DND-41 (cell line): ENCODE measurements at regions not wholly inside any gene's neighbourhood (a gene's known extent, or its start where the extent isn't known, plus 50 kb on each side); places are given as distances from the start of the nearest gene placed in this dataset.

ENCODE experiments used
- ATAC-seq: fragments of 200-7000 bp; cut with Tn5 transposase; 3 replicates; pipeline ENCODE4 v1.9.1; 2021; ENCODE audit warnings: low read depth; ENCODE audit not compliant: insufficient read depth
- DNase-seq: peaks from one replicate; pipeline ENCODE4 v3.0.0-alpha.2; 2020
- H2AFZ ChIP-seq: 2 replicates; pipeline ENCODE4 v1.6.0; 2012; ENCODE audit warnings: low read depth, low read length
- H3K27ac ChIP-seq: 2 replicates; pipeline ENCODE4 v1.5.1; 2012; ENCODE audit warnings: low read length, inconsistent platforms
- H3K27me3 ChIP-seq: fragments of 200-600 bp; sonication (generic); 2 replicates; pipeline ENCODE4 v1.6.0; 2012; ENCODE audit warnings: low read length, mild to moderate bottlenecking, inconsistent platforms; ENCODE audit not compliant: insufficient read depth, poor library complexity
- H3K36me3 ChIP-seq: 2 replicates; pipeline ENCODE4 v1.5.1; 2012; ENCODE audit warnings: low read length, inconsistent platforms; ENCODE audit not compliant: insufficient read depth
- H3K4me1 ChIP-seq: 2 replicates; pipeline ENCODE4 v1.5.1; 2012; ENCODE audit warnings: mild to moderate bottlenecking, low read length; ENCODE audit not compliant: insufficient read depth
- H3K4me2 ChIP-seq: 2 replicates; pipeline ENCODE4 v1.6.0; 2012; ENCODE audit warnings: mild to moderate bottlenecking, moderate library complexity, low read length, inconsistent platforms; ENCODE audit not compliant: insufficient read depth
- H3K4me3 ChIP-seq, 2 experiments: fragments of 200-600 bp in 1 of 2; shearing (Covaris generic) in 1 of 2; 2 replicates each; pipeline ENCODE4 v1.5.1; 2012 to 2016; ENCODE audit warnings: inconsistent platforms in 2 of 2, low read length in 2 of 2, mild to moderate bottlenecking in 2 of 2, low read depth in 1 of 2, moderate library complexity in 1 of 2
- H3K79me2 ChIP-seq: 2 replicates; pipeline ENCODE4 v1.6.0; 2012; ENCODE audit warnings: low read length, inconsistent platforms; ENCODE audit not compliant: insufficient read depth
- H3K9ac ChIP-seq: 2 replicates; pipeline ENCODE4 v1.6.0; 2012; ENCODE audit warnings: low read depth, mild to moderate bottlenecking, inconsistent platforms, low read length, moderate library complexity
- H3K9me3 ChIP-seq: 2 replicates; pipeline ENCODE4 v1.5.1; 2012; ENCODE audit warnings: low read length, moderate library complexity, mild to moderate bottlenecking, inconsistent platforms; ENCODE audit not compliant: insufficient read depth, severe bottlenecking
- H4K20me1 ChIP-seq: 2 replicates; pipeline ENCODE4 v1.6.0; 2012; ENCODE audit warnings: low read length; ENCODE audit not compliant: insufficient read depth
- EZH2 ChIP-seq: IDR thresholded peaks from 3 replicates; pipeline ENCODE4 v1.6.1; 2012; ENCODE audit warnings: borderline replicate concordance, low read depth, mild to moderate bottlenecking, moderate library complexity, low read length, inconsistent platforms; ENCODE audit not compliant: severe bottlenecking
- TF ChIP-seq, protein P1 (sequence below): IDR thresholded peaks from 2 replicates; pipeline ENCODE4 v1.5.1; 2012; ENCODE audit warnings: borderline replicate concordance, low read length, moderate library complexity, mild to moderate bottlenecking; ENCODE audit not compliant: poor library complexity, severe bottlenecking; ENCODE audit errors: extremely low read depth

DNA sequence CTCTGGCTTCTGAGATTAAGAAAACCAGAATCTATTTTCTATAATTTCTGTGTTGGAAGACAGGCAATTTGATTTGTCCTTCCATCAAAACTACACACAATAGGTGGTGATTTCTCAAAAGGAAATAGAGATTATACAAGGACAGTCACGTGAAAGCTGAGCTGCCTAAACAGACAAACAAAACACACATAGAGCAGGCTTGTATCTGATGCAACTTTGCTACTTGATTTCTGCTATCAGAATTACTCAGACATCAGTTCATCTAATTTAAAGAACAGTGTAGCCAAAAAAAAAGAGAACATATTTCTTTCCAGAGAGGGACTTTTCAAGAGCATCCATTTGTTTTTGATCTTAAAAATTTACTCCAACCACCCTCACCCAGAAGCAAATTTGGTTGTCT is 2128.3 kb upstream of the C9orf72 start:
- no peak overlapping the region for H3K4me3 ChIP-seq
- no peaks in the 10 kb centered on the region for H3K4me1 ChIP-seq
- no peaks in the 10 kb centered on the region for H3K79me2 ChIP-seq
- ATAC-seq (no peak), DNase-seq (no peak)
- H2AFZ ChIP-seq: no peak overlapping the region
- no peaks in the 10 kb centered on the region for H3K9me3 ChIP-seq
- H3K27me3 ChIP-seq: no peaks in the 10 kb centered on the region
- H3K27ac ChIP-seq: no peak overlapping the region
- TF ChIP-seq EZH2: no peak
- TF ChIP-seq, protein P1, sequence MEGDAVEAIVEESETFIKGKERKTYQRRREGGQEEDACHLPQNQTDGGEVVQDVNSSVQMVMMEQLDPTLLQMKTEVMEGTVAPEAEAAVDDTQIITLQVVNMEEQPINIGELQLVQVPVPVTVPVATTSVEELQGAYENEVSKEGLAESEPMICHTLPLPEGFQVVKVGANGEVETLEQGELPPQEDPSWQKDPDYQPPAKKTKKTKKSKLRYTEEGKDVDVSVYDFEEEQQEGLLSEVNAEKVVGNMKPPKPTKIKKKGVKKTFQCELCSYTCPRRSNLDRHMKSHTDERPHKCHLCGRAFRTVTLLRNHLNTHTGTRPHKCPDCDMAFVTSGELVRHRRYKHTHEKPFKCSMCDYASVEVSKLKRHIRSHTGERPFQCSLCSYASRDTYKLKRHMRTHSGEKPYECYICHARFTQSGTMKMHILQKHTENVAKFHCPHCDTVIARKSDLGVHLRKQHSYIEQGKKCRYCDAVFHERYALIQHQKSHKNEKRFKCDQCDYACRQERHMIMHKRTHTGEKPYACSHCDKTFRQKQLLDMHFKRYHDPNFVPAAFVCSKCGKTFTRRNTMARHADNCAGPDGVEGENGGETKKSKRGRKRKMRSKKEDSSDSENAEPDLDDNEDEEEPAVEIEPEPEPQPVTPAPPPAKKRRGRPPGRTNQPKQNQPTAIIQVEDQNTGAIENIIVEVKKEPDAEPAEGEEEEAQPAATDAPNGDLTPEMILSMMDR: no peak
- H3K4me2 ChIP-seq: no peak overlapping the region
- no peaks in the 10 kb centered on the region for H4K20me1 ChIP-seq
- H3K9ac ChIP-seq: no peak overlapping the region
- no peaks in the 10 kb centered on the region for H3K36me3 ChIP-seq

DNA sequence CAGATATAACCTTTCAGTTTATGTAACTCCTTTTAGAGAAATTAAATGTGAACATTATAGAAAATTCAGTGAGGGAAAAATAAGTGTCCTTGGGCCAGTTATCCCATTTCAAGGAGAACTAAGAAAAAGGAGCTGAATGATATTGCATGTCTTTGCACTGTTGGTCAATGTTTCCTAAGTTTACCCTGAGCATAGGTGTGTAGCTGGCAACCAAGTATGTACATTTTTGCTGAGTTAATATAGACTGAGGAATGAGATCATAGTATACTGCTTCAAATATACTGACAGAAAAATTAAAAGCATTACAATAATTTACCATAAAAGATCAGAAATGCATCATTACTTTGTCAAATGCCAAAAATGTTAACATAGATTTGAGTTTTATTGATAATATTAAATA is 2128.7 kb upstream of the C9orf72 start:
- no peak overlapping the region for H3K4me3 ChIP-seq
- ATAC-seq (no peak), DNase-seq (no peak)
- H3K4me2 ChIP-seq: no peak overlapping the region
- no peak overlapping the region for H3K27ac ChIP-seq
- H3K9me3 ChIP-seq: no peaks in the 10 kb centered on the region
- H3K4me1 ChIP-seq: no peaks in the 10 kb centered on the region
- TF ChIP-seq EZH2: no peak
- TF ChIP-seq, protein P1: no peak
- H3K27me3 ChIP-seq: no peaks in the 10 kb centered on the region
- H2AFZ ChIP-seq: no peak overlapping the region
- no peaks in the 10 kb centered on the region for H3K36me3 ChIP-seq
- H4K20me1 ChIP-seq: no peaks in the 10 kb centered on the region
- H3K79me2 ChIP-seq: no peaks in the 10 kb centered on the region
- H3K9ac ChIP-seq: no peak overlapping the region

DNA sequence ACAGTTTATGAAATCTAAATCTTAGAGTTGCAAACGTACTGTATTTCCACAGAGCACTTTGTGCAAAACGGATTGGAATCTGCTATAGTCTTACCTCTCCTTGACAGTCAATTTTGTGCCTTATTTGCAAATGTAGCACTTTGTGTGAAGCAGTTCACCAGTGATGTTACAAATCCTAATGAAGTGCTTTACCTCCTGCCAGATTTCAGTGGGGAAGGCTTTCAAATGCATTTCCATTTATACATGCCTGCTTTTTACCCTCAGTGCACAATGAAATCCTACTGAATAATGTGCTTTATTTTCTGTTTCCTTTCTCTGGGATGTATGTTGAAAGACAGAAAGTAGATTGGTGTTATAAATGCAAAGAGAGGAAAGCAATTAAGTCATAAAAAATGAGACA is 2141.6 kb upstream of the C9orf72 start:
- ATAC-seq: no peak
- no peak overlapping the region for H3K9ac ChIP-seq
- no peaks in the 10 kb centered on the region for H3K9me3 ChIP-seq

More for the DNA sequence above, 2141.6 kb upstream of the C9orf72 start:
- no peaks in the 10 kb centered on the region for H4K20me1 ChIP-seq
- no peak for DNase-seq
- H3K27me3 ChIP-seq: no peaks in the 10 kb centered on the region
- H2AFZ ChIP-seq: no peak overlapping the region
- H3K27ac ChIP-seq: no peak overlapping the region
- no peaks in the 10 kb centered on the region for H3K79me2 ChIP-seq
- H3K4me3 ChIP-seq: no peak overlapping the region
- H3K4me1 ChIP-seq: no peaks in the 10 kb centered on the region
- no peaks in the 10 kb centered on the region for H3K36me3 ChIP-seq
- no peak overlapping the region for H3K4me2 ChIP-seq
- TF ChIP-seq, protein P1: no peak
- TF ChIP-seq EZH2: no peak
